SK-N-SH (cell line): ENCODE measurements at regions not wholly inside any gene's neighbourhood (a gene's known extent, or its start where the extent isn't known, plus 50 kb on each side); places are given as distances from the start of the nearest gene placed in this dataset.

Experiments used
- CTCF ChIP-seq: fragments of 200-600 bp; sonication (generic); IDR thresholded peaks from 2 replicates; pipeline ENCODE4 v1.6.1; 2017; ENCODE audit warnings: antibody characterized with exemption, mild to moderate bottlenecking, moderate library complexity
- EZH2phosphoT487 ChIP-seq: fragments of 200-600 bp; sonication (generic); IDR thresholded peaks from 2 replicates; pipeline ENCODE4 v1.6.1; 2017; ENCODE audit warnings: low read depth, mixed run types, mild to moderate bottlenecking, antibody characterized with exemption, moderate library complexity, borderline replicate concordance
- GATA2 ChIP-seq: sonication (generic); formaldehyde crosslinking; IDR thresholded peaks from 2 replicates; pipeline ENCODE4 v1.5.0; 2020; ENCODE audit warnings: mild to moderate bottlenecking, missing genetic modification reagents
- NRF1 ChIP-seq: IDR thresholded peaks from 2 replicates; pipeline ENCODE4 v1.6.1; 2012; ENCODE audit warnings: low read depth, mild to moderate bottlenecking, low read length
- POLR2AphosphoS5 ChIP-seq: IDR thresholded peaks from 2 replicates; pipeline ENCODE4 v1.6.1; 2012; ENCODE audit warnings: low read depth, low read length
- REST ChIP-seq: IDR thresholded peaks from 2 replicates; pipeline ENCODE4 v1.6.1; 2012; ENCODE audit warnings: mild to moderate bottlenecking, low read depth, low read length, moderate library complexity
- RFX5 ChIP-seq: IDR thresholded peaks from 2 replicates; pipeline ENCODE4 v1.6.1; 2012; ENCODE audit warnings: mild to moderate bottlenecking, improper control_type of control experiment, low read length
- SIN3A ChIP-seq: IDR thresholded peaks from 2 replicates; pipeline ENCODE4 v1.6.1; 2012; ENCODE audit warnings: low read depth, mild to moderate bottlenecking, low read length, moderate library complexity, borderline replicate concordance
- SMC3 ChIP-seq: IDR thresholded peaks from 2 replicates; pipeline ENCODE4 v1.6.1; 2012; ENCODE audit warnings: low read depth, low read length, improper control_type of control experiment
- TAF1 ChIP-seq: IDR thresholded peaks from 2 replicates; pipeline ENCODE4 v1.6.1; 2012; ENCODE audit warnings: low read depth, mild to moderate bottlenecking, low read length, moderate library complexity, borderline replicate concordance
- YY1 ChIP-seq: IDR thresholded peaks from 2 replicates; pipeline ENCODE4 v1.4.0; 2012; ENCODE audit warnings: low read depth, mild to moderate bottlenecking
- ZBTB33 ChIP-seq: IDR thresholded peaks from 2 replicates; pipeline ENCODE4 v1.4.0; 2012; ENCODE audit warnings: low read depth, borderline replicate concordance
- TF ChIP-seq, protein P1 (sequence below): IDR thresholded peaks from 2 replicates; pipeline ENCODE4 v1.4.0; 2012; ENCODE audit warnings: low read depth, borderline replicate concordance
- TF ChIP-seq, protein P2 (sequence below): IDR thresholded peaks from 2 replicates; pipeline ENCODE4 v1.4.0; 2012; ENCODE audit warnings: low read depth

DNA sequence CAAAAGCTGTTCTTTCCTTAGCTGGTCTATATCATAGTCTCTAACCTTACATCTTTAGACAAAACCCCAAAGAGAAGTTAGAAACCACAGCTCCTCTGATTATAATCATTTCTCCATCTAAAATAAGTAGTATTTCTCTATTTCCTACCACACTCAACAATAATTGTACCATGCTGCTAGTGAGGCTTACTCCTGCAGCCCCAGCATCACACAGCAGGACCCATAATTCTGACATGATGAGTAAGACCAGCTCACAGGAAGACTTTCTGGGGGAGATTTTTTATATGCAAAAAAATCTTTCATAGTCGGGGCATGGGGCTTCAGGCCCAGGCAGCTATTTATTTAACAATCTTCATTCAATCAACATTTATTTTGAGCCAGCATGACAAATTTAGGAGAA is 441.6 kb downstream of the DYNC2H1 start:
- no peak for TF ChIP-seq GATA2 (CRISPR knock-in tag)
- no peak for TF ChIP-seq NRF1
- TF ChIP-seq SIN3A, result no peak
- no peak for TF ChIP-seq POLR2AphosphoS5
- no peak for TF ChIP-seq RFX5
- TF ChIP-seq EZH2phosphoT487, result no peak
- no peak for TF ChIP-seq CTCF
- TF ChIP-seq, protein P1, sequence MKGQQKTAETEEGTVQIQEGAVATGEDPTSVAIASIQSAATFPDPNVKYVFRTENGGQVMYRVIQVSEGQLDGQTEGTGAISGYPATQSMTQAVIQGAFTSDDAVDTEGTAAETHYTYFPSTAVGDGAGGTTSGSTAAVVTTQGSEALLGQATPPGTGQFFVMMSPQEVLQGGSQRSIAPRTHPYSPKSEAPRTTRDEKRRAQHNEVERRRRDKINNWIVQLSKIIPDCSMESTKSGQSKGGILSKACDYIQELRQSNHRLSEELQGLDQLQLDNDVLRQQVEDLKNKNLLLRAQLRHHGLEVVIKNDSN, result no peak
- TF ChIP-seq SMC3, result no peak
- TF ChIP-seq YY1, result no peak
- TF ChIP-seq REST, result no peak
- TF ChIP-seq, protein P2, sequence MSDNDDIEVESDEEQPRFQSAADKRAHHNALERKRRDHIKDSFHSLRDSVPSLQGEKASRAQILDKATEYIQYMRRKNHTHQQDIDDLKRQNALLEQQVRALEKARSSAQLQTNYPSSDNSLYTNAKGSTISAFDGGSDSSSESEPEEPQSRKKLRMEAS, result no peak
- no peak for TF ChIP-seq TAF1
- TF ChIP-seq ZBTB33, result no peak
